ENCODE measurements at regions not wholly inside any gene's neighbourhood (a gene's known extent, or its start where the extent isn't known, plus 50 kb on each side); places are given as distances from the start of the nearest gene placed in this dataset.
"Not testable (repeated sequence)": the region's sequence is repeated elsewhere in the genome, so short reads cannot be mapped to it uniquely, and the experiment has no call there.

DNA sequence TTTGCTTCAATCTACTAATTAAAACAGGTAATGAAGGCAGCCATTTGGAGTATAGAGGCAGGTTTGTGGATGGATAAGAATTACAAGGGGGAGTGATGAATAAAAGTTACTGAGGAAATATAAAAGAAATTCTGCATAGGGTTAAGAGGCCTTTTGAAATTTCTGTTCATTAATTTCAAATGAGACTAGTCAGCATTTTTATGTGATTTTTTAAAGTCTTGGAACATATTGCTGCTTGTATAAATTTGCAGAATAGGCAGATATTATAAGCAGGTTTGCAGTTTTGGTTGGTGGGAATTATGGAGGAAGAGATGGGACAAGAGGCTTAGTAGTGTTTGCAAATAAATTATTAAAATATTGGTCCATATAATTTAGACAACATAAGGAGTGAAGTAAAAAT is 750.4 kb upstream of the AGA start:
- no peak for DNase-seq

DNA sequence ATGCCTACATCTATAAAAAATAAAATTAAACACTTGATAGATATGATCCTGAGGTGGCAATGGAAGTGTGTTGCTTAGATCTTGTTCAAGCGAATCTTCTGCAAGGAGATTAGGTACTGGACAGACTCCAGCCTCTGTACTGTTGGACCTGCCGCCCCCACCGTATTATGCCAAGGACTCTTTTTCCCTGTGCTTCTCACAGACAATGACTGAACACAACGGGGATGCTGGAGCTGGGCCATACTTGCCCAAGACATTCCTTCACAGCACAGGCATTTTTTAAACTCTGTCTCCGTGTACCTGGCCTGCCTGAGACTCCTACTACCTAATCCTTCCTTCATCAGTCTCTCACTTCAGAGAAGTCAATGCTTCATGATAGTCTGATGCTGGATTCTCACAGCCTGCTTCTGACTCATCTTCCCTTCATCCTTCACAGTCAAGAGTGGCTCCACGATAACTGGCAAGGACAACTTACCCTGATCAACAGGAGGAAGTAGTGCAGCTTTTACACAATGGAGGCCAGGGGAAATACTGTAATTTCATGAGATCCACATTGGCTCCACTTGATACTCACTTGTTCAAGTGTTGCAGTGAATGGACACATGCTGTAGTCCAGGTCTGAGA is 754.6 kb upstream of the AGA start:
- no peak for DNase-seq

DNA sequence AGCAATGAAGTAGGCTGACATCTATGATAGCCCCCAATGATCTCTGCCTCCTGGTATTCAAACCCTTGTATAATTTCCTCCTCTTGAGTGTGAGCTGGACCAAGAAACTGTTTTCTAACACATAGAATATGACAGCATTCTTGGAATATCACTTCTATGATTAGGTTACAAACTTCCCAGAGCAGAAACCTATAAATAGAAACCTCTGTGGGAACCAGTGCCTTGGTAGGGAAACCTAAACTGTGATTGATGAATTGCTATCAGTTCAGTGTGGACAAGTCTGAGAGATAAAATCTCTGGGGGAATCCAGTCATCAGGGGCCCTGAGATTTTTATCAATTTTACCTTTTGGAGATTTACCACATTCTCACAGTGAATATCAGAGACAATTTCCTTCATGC is 756.5 kb upstream of the AGA start:
- no peak for DNase-seq

DNA sequence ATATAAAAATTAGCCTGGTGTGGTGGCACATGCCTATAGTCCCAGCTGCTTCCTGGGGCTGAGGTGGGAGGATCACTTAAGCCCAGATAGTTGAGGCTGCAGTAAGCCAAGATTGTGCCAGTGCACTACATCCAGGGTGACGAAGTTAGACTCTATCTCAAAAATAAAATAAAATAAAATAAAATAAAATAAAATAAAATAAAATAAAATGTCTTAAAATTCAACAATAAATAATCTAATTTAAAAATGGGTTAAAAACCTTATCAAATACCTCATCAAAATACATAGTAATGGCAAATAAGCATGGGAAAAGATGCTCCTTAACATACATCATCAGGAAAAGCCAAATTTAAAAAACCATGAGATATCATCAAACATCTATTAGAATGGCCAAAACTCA is 760.2 kb upstream of the AGA start:
- DNase-seq: no peak

DNA sequence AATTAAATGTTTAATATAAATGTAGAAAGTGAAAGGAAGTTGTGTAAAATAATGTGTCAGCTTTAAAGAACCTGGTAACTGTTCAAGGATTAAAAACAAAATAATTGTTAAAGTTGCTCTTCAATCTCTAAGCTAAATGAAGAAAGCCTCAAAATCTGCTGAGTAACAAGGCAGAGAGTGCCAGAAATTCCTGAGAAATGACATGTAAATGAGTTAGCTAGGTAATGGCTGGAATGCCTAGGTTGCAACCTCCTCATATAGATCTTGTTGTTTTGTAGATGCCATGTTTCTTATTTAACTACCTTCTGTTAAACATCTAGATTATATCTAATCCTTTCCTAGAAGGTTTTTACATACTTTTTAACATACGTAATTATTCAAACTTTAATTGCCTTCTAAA is 763.6 kb upstream of the AGA start:
- DNase-seq: no peak

DNA sequence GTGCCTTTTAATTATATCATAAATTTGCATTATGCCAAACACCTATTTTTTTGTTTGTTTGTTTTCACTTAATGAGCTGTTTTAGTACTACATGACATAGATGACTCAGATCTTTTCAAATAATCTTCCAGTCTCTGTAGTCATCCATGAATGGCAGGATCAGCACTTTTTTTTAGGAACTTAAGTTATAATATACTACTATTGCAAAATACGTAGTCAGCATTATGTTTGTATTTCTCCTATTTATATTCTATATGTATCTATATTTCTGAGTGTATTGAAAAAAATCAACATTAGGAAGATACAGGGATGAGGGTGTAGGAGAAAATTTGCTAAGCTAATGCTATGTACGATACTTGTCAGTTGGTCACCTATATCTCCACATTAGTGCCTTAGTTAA is 773.1 kb upstream of the AGA start:
- DNase-seq: no peak

DNA sequence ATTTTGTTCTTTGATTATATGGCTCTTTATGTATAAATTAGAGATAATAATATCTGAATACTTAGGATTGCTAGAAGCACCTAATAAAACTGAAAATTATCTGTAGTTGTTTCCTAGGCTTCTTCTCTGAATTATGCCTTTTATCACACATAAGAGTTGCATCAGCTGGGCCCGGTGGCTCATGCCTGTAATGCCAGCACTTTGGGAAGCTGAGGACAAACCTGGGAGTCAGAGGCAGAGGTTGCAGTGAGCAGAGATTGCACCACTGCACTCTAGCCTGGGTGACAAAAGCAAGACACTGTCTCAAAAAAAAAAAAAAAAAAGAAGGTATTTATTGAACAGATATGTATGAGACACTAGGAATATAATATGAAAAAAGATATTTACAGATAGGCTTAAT is 773.5 kb upstream of the AGA start:
- no peak for DNase-seq

DNA sequence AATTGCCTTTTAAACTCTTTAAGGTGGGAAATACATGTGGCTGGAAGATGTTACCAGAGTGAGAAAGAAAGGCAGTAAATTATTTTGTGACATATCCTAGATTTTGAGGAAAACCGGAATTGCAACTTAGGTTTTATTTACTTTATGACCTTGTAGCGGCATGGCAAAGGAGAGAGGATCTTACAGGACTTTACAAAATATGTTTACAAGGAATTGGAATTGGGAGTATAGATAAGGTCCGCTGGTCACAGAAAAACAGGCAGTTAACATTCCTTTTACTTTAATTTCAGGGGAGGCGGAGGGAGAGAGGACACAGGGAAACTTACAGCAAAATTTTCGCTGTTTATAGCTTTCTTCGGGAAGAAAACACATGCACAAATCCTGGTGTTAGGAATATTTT is 784.2 kb upstream of the AGA start:
- not testable (repeated sequence) for DNase-seq

DNA sequence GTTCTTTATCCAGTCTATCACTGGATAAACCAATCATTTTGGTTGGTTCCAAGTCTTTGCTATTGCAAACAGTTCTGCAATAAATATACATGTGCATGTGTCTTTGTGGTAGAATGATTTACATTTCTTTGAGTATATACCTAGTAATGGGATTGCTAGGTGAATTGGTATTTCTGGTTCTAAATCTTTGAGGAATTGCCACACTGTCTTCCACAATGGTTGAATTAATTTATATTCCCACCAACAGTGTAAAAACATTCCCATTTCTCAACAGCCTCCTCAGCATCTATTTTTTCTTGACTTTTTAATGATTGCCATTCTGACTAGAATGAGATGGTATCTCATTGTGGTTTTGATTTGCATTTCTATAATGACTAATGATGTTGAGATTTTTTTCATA is 791.7 kb upstream of the AGA start:
- no peak for DNase-seq

DNA sequence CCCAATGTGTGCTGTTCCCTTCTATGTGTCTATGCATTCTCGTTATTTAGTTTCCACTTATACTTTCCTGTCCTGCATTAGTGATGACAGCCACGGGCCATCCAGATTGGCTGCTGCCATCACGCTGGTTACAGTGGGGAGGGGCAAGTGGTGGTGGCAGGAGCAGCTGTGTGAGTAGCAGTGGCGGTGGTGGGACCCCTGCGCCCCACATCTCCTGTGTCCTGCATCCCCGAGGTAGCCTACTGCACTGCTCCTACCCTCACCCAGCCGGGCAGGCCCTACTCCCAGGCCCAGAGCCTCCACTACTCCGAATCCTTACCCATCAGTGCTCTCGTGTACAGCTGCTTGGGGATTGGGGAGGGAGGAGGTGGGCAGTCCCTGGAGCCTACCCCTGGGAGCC is 798.7 kb upstream of the AGA start:
- no peak for DNase-seq

DNA sequence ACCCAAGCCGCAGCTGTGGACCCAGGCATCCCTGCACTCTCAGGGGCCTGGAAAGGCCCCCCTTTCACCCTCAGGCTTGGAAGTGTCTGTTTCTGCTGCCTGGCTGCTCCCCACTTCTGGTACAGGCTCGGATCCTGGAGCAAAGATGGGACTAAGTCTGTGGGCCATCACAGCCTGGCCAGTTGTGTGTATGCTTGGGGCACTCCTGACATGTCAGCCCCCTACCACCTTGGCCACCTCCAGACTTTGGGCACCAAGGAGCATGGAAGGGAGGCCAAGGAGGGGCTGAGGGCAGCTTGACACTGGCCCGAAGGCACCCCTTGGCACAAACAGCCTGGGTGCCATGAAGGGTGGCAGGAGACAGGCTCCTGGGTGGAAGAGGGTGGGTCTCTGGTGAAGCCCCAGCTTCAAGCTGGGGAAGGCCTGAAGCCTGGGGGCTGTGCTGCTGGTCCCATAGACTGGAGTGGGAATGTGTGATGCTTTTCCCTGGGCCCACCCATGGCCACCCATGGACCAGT is 799.4 kb upstream of the AGA start:
- no peak for DNase-seq

DNA sequence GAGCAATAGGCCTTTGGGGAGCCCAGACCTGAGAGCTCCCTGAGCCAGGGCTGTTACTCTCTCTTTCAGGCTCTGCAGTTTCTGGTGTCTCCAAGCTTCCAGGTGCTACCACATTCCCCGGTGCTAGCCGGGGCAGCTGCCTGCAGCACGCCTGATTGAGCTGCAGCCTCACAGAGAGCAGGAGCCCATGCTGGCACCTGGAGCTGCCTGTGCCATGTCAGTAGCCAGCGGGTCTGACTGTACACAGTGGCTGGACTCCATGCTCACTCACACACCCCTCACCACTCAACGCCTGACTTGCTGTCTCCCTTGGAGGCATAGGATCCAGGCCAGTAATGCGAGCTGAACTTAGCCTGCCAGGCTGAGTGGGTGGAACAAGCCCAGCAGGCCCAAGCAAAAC is 800.4 kb upstream of the AGA start:
- no peak for DNase-seq

DNA sequence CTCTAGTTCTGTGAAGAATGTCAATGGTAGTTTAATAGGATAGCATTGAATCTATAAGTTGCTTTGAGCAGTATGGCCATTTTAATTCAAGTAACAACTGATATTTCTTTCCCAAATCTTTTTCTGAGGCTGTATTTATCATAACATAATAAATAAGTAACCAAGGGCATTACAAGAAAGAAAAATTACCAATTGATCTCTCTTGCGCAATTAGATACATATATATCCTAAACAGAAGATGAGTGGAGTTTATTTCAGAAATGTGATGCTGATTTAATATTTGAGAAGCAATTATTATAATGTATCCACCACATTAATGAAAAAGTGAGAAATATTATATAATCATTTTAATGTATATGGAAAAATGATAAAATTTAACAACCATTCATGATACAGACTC is 802.5 kb upstream of the AGA start:
- no peak for DNase-seq

DNA sequence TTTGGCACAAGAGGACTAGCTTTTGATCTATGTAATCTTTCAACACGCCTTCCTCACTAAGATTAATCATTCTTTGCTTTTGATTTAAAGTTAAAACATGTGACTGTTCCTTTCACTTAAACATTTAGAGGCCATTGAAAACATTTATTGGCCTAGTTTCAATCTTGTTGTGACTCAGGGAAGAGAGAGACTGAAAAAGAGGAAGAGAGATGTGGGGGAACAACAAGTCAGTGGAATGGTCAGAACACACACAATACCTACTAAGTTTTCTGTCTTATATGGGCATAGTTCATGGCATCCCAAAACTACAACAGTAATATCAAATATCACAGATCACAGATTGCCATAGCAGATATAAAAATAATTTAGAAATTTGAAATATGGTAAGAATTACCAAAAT is 812.9 kb upstream of the AGA start:
- no peak for DNase-seq

DNA sequence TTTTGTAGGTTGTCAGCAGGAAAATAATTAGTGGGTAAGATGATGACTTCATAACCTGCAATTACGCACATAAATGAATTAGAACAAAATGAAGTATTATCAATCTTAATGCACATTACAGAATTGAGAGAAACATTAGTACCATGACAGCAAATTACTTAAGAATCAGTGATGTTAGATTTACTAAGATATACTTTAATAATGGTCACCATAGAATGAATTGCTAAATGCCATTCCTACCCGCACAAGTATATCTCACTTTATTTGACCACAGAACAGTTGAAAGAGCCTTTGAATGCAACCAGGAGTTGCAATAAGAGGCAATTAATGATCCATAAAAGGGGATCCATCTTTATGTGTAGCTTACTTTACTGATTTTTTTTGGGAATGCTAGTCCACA is 816.4 kb upstream of the AGA start:
- DNase-seq: no peak

DNA sequence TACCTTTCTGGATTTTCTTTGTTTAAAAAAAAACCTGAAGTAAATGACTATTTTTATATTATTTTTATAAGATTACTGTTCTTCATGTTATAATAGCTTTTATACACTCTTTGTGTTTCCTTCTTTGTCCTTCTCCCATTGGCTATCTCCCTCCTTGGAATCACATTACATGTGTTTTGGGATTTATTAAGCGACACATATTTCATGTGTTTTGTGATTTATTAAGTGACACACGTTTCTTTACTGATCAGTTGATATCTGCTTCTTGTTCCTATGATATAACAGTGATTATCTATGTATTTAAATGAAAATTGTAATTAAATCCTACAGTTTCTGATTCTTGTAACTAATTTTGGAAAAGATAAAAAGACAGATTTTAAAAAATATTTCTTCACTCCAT is 817.3 kb upstream of the AGA start:
- no peak for DNase-seq

DNA sequence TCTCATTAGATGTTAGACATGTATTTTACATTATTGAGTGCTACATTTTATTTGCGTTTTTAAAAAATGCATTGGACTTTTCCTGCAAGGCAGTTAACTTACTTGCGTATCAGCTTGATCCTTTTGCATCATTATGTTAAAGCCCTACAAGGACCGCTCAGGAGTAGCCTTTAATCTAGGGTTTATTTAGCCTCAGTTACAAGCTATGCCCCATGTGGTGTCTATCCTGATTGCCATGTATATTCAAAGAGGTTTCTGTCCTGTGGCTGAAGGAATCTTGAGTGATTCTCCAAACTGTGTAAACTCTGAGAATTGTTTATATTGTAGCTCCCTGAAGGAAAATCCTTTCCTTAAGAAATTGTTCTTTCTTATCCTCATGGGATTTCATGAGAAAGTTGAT is 821.8 kb upstream of the AGA start:
- no peak for DNase-seq

DNA sequence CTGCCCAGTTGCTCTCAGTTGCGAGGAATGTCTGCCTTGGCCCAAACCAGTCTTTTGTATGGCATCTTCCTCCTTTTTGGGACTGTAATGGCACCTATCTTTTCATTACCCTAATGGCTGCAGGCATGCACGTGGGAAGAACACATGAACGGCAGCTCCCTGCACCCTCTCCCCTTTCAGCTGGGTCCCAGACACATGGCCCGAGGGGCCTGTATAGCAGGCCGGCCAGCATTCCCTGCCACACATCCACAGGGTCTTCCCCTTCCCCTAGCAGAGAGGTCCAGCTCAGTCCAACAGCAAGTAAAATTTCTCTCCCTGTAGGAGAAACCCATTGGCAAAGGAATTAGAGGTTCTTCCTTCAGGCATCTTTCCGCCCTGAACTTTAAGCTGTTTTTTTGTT is 829.1 kb upstream of the AGA start:
- DNase-seq: no peak

DNA sequence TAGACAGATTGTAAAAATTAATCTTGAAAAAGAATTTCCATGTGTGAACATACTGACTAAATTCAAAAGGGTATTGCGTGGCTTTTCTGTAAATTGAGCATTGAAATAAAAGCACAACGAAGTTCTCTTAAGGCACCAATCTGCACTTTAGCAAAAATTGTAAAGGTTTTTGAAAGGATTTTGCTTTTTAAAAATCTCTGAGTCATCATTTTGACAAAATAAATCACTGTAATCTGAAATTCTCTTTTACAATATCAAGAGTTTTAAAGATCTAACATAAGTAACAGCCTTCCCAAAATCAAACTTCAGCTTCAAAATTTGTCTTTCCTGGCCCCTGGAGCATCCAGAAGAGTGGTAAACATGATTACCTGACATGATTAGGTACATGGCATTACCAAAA is 830.9 kb upstream of the AGA start:
- DNase-seq: no peak

DNA sequence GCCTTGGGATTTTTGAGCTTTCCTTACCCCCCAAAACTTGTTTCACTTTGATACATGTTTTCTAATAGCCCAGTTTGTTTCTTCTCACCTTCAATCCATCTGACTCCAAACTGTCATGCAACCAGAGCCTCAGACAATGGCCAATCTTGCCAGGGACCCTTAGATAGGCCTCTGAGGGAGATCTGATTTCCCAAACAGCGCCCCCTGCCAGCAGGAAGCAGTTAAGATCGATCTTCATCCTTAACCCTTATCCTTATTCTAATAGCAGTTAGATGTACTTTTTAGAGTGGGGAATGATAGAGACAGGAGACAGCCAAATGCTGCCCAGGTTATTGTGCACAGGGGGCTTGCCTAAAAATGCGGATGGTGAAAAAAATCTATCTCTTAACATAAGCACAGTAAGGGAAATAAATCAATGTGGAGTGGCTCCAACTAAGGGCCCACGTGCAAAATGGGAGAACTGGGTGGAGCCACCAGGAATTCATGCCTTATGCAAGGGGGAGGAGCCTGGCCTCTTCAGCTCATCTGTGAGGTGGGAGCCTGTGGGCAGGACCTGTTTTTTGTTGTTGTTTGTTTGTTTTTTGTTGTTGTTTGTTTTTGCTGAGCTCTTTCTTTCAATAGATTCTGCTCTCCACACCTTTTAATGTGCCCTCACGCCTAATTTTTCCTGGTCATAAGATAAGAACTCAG is 833.6 kb upstream of the AGA start:
- no peak for DNase-seq

DNA sequence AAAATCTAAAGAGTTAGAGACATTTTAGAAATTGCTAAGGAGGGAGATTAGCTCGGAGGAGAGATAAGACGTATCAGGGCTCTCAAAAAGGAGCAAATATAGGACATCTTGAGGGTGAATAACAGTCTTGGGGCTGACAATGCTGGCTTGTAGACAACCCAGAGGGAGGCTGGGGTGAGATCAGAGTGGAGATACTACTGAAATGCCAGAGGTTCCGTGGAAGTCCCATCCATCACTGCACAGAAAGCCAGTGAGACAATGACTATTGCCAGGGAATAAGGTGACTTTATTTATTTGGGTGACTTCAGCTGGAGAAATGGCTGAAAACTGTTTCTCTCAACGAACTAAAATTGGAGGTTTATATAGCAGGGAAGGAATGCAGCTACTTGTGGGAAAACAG is 838.1 kb upstream of the AGA start:
- no peak for DNase-seq

DNA sequence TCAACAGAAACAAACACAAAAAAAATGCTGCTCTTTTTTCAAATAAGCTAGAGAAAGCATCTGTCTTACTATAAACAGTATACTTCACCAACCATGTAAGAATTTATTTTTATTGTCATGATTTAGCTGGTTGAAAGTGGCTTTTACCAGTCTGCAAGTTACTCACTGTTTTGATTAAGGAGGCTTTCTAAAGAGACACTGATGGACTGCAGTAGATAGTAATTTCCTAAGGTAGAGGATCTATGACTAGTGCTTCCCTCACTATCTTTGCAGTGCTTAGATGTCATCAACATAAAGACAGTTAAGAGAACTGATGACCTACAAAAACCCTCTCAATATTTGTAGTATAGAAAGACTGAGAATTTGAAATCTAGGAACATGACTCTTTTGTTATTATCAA is 846.2 kb upstream of the AGA start:
- no peak for DNase-seq

DNA sequence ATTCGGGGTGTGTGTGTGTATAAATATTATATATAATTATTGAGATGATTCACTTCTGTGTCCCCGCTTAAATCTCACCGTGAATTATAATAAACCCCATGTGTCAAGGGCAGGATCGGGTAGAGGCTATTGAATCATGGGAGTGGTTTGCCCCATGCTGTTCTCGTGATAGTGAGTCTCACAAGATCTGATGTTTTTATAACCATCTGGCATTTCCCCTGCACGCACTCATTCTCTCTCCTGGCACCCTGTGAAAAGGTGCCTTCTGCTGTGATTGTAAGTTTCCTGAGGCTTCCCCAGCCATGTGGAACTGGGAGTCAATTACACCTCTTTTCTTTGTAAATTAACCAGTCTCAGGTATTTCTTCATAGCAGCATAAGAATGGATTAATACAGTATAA is 851.4 kb upstream of the AGA start:
- DNase-seq: no peak

DNA sequence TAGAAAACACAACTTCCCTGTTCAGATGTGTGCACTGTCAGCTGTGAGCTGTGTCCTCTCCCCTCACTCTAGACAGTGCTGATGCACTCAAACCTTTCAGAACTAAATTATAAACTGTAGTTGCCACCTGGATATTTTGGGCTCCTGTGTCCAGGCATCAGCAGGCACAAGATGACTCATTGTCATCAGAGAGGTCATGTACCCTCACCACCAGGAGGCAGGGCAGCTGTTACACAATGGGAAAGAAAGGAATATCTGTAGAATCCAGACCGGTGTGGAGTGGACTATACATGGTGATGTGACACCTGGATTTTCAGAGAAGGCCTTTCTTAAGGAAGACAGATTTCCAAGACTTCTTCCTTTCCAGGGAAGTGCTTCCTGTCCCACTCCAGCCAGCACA is 854.4 kb upstream of the AGA start:
- DNase-seq: no peak

DNA sequence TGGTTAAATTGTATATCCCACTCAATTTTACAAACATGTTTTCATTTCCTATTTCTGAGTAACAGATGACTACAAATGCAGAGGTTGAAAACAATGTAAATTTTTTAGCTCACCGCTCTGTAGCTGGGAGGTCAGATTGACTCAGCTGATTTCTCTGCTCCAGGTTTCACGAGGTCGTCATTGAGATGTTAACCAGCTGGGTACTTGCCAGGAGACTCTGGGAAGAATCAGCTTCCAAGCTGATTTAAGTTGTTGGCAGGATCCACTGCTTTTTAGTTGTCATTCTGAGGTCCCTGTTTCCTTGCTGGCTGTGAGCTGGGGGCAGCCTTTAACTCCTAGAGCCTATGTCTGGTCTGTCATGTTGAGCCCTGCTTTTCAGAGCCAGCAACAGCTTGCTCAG is 864.3 kb upstream of the AGA start:
- no peak for DNase-seq
